GM12873 (cell line): ENCODE measurements at regions not wholly inside any gene's neighbourhood (a gene's known extent, or its start where the extent isn't known, plus 50 kb on each side); places are given as distances from the start of the nearest gene placed in this dataset.

ENCODE experiments used
- TF ChIP-seq, protein P1 (sequence below): IDR thresholded peaks from 2 replicates; pipeline ENCODE4 v1.5.1; 2012; ENCODE audit warnings: low read depth, mild to moderate bottlenecking, moderate library complexity, low read length, control low read depth; ENCODE audit not compliant: insufficient read depth; ENCODE audit errors: missing control alignments

DNA sequence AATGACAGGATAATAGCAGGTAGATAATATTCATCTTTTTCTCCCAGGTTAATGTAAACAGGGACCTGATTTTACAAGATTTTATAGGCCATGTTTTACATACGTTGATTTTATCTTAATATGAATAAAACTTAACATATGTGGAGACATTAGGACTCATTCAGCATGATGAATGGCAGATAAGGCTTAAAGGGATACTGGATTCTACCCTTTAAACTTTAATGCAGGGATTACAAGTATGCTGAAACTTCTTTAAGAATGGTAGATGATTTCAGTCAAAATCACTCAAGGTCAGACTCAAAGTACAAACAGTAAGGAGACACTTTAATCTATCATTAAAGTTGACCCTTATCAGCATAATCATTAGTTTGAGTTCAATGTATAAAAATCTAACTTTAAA lies 274.5 kb upstream of the IZUMO3 start:
- TF ChIP-seq, protein P1, sequence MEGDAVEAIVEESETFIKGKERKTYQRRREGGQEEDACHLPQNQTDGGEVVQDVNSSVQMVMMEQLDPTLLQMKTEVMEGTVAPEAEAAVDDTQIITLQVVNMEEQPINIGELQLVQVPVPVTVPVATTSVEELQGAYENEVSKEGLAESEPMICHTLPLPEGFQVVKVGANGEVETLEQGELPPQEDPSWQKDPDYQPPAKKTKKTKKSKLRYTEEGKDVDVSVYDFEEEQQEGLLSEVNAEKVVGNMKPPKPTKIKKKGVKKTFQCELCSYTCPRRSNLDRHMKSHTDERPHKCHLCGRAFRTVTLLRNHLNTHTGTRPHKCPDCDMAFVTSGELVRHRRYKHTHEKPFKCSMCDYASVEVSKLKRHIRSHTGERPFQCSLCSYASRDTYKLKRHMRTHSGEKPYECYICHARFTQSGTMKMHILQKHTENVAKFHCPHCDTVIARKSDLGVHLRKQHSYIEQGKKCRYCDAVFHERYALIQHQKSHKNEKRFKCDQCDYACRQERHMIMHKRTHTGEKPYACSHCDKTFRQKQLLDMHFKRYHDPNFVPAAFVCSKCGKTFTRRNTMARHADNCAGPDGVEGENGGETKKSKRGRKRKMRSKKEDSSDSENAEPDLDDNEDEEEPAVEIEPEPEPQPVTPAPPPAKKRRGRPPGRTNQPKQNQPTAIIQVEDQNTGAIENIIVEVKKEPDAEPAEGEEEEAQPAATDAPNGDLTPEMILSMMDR = no peak

DNA sequence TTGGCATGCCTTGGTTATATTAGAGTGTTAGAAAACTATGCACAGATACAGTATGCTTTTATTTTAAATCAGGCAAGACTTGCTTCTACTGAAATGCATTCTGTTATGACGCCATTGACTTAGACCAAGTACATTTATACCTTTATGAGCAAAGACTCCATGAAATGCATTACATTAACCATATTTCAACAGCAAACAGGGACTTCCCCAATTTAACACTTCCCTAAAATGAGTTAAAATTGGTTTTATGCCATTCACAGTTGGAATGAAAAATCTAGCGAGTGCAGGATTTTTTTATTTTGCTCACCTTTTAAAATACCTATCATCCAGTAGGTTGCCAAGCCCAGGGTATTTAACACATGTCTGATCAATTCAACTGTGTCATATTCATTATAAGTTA lies 272.1 kb upstream of the IZUMO3 start:
- TF ChIP-seq, protein P1 = no peak

DNA sequence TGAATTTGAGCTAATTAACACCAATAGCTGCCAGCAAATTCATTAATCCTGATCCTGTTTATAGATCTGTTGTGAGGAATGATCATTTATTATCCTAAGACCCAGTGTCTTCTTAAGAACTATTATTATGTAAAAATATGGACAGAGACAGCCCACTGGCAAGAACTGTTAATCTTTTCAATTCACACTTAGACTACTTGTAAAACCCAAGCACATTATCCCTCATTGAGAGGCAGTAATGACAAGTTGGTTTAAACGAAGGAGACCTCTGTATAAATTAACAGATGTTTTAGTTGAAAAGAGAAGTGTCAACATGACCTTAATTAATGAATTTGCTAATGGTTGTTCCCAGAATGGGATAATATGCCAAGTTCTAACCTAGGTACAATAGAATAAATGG lies 270.3 kb upstream of the IZUMO3 start:
- TF ChIP-seq, protein P1 = no peak

DNA sequence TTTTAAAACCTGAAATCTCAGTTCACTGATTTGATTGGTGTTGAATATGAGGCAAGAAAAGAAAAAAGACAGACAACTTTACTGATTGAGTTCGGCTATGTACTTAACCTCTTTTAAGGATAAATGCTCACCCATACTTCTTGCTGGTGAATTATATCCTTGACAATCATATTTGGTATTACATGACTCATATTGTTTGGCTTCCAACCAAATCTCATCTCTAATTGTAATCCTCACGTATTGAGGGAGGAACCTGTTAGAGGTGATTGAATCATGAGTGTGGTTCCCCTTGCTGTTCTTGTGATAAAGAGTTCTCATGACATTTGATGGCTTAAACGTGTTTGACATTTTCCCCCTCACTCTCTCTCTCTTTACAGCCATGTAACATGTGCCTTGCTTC lies 255.6 kb upstream of the IZUMO3 start:
- TF ChIP-seq, protein P1 = no peak

DNA sequence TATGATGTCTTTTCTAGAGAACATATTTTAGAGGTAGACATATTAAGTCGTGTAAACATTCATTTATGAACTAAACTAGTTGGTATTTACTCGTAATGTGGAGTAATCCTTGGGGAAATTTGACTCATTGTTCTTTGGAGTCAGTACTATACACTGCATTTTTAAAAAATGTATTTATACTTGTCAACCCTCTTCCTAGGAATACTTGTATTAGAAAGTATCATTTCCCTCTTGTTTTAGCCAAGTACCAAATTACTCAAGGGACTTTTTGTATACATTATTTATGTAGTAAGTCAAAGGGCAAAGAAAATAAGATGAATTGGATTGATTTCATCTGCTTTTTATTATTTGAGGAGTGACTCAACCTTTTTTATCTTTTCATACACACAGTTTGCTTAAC lies 248.1 kb upstream of the IZUMO3 start:
- TF ChIP-seq, protein P1 = no peak

DNA sequence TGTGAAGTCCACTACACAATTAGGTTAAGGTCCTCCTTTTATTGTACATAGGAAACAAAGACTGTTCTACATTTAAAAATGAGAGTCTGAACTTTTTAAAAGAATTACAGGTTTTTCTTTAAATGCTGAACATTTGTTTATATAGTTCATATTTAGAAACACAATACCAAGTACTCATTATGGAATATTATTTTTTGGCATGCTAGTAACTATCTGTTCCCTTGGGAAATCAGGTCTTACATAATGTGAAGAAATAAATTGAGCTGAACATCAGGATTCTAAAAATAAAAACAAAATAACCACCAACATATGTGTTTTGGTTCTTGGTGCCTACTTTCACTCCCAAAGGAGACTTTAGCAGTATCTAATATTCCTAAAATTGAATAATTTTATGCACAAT lies 230.5 kb upstream of the IZUMO3 start:
- TF ChIP-seq, protein P1 = no peak

DNA sequence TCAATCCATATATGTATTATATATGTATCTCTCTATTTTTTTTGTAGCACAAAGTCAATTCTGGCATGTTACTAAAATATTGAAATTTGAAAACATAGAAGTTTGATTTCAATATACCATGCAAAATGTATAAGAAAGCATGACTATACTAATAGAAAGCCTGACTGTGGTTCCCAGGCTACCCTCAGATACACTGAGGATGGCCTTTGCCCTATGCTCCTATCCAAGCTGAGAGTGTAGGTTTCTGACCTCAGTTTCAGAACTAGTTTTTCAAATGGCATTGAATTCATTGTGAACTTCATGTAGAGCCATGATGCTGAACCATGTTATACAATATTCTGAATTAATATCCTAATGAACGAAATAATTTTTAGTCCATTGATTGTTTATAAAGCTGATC lies 220.4 kb upstream of the IZUMO3 start:
- TF ChIP-seq, protein P1 = no peak
